Activated T-cell treated with anti-CD3 and anti-CD28 coated beads, Interleukin-2, amount 50 U/mL, for 48 hours (primary cell): ENCODE measurements at regions not wholly inside any gene's neighbourhood (a gene's known extent, or its start where the extent isn't known, plus 50 kb on each side); places are given as distances from the start of the nearest gene placed in this dataset.

Experiments used
- DNase-seq, 2 experiments: peaks; one replicate each; pipeline ENCODE4 v3.0.0-alpha.2; 2020

DNA sequence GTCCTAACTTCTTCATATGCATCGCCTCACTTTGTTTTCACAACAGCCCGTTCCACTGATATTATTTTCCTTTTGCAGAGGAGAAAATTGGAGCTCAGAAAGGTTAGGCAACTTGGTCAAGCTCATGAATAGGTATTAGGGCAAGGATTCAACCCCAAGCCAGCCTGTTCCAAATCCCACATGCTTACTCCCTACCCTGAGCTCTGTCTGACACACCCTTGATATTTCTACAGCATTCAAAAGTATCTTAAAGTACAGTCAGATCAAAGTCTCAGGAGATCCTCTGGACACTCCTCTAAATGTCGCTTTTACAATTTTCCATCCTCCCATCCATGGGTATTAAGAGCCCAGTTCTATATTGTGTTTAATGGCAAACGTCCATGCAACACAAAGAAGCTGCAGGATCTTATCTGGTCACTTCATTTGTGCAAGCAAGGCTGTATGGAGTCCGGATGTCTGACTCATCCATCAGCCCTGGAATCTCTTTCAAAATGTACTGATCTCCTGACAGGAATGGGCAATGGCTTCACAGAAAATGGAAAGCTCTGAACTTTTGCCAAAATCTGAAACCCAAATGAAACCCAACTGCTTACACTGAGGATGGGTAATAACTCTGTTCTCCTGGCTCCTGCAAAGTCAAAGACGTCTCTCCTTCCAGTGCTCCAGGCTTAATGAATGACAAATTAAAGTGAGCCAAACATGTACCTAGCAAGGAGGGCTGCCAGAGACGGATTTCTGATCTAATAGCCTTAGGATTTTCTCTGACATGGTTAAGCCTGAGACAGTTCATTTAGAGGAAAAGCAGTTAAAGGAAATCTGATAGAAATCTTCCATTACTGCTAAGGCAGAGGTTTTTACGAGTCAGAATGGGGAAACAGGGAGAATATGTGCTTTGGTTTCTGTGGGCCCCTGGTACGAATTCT, 230.9 kb upstream of the RORA start:
- DNase-seq = no peak

DNA sequence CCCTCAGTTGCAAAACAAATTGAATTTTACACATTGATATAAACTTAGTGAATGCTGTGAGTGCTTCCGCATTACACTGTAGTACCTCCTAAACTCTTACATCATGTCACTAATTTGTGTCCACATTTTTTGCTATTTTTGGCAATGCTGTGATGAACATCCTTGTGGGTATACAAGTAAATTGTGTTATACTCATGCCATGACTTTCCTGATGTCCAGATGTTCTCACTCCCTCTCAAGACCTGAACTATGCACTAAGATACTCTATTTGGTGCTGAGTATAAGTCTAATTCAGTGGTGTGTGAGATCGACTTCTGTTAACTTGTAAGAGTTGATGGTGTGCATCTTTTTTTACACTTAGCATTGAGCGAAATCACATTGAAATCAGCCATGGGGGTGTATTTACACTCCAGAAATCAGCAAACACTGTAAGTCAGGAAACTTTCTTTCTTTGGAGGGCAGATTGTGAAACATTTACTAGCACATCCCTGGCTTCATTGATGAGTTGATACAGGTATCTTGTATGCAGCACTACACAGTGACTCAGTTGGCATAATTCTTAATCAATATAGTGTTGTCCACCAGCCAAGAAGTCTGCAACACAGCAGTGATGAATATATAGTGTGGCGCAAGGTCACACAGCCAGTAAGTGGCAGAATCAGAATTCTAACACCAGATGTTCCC, 228.1 kb upstream of the RORA start:
- no peak for DNase-seq

DNA sequence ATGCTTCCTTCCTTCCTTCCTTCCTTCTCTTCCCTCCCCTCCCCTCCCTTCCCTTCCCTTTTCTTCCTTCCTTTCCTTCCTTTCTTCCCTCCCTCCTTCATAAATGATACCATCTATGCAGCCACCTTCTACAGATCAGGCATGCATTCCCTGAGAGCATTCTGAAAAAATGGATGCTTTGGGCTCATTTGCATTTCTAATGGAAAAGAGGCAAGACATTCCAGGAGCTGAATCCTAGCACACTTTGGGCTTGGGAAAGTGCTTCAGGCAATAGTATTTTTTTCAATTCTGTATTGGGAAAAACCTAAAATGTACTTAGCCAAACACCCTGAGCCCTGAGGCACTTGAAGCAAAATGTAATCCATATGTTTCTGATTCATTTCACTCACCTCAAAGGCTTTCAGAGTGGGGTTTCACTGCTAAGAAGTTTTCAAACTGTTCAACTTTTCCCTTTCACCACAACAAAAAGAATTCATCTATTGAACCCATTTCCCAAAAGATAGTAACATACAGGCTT, 220.1 kb upstream of the RORA start:
- no peak for DNase-seq

DNA sequence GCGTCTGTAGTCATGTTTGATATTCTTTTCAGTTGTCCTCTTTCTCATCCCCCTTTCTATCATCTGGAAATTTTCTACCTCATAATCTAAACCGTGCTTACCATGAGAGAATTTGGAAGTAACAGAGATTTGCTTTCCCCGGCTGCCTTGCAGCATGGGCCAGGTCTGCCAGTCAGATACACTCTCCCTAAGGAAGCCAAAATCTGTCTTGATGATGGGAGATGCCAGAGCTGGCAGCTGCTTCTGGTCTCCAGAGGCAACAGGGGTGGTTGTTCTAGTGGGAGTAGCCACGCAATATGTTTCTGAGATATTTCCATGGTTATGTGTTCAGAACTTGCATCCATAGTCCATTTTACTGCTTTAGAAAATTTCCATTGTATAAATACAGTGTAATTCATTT, 218.9 kb upstream of the RORA start:
- DNase-seq = no peak

DNA sequence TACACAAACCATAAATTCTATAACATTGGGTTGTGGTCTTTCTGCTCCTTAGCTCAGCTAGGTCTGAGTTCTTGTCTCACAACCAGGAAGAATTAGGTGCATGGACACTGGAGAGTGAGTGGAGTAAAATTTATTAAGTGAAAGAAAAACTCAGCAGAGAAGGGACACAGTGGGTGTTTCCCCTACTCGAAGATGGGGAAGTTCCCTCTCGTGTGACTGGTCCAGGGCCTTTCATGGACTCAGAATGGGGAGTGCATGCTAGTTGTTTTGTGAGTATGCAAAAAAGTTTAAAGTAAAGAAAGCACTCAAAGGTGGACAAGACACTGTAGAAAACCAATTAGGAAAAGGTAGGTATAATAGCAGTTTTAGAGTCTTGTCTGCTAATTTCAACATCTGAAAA, 215.5 kb upstream of the RORA start:
- DNase-seq = no peak

DNA sequence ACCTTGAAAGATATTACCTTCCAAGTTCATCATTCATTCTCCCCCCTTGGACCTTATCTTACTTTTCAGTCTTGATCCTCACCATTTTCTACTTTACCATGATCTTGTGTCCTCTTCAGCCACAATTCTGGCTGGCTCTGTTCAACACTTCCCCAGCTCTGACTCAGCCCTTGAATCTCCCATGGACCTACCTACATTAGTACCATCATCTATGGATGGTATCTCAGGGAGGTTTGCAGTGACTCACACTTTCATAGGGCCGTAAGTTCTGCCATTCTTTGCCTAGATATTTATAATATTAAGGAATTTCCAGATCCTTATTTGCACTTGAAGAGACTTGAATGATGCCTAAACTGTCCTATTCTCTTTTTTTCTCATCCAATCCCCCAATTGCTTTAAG, 213.7 kb upstream of the RORA start:
- DNase-seq = no peak

DNA sequence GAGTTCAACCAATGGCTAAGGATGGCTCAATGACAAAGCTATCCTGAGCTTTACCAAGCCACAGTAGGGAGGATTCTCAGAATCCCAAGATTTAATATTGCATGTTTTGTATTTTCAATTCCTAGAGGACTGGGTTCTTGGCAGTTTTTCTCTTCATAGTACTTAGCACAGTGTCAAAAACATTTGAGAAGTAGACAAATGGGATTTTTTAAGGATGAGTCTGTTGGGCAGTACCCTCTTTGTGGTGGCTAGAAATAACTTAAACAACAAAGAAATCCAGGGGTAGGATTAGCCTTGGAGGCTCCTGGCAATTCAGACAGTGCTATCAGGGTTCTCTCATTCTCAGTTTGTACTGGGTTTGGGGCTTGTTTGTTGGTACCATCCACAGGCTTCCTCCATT, 212.8 kb upstream of the RORA start:
- no peak for DNase-seq

DNA sequence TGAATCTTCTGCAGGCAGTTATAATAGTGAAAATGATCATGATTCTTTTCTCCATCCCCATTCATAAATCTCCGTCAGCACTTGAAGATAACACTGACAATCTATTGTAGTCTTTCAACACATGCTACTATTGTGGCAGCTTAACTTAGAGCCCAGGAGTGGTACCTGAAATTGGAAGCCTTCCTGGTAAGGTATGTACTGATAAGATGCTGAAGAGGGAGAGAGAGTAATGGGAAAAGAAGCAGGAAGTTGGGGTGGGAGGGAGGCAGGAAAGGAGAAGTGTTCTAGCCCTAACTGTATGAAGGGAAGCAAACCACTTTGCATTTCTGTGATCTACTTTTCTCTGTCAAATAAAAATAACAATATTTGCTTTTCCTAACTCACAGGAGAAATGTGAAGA, 197.4 kb upstream of the RORA start:
- DNase-seq = no peak

DNA sequence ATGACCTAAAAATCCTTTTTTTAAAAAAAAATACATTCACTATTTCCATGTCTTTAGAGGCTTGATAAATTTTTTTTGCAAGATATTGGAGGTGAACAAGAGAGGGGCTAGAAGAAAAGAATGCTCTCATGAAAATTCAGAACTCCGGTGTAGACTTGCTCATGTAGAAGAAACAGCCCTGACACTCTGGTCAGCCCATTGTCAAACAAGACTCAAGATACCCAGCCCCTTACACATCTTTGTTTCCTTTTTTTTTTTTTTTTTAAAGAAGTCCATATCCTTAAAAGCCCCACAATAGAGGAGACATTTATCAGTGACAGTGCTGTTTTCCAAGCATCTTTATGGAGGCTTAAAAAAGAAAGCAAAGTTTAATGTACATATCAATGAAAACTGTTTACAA, 196.8 kb upstream of the RORA start:
- DNase-seq = no peak

DNA sequence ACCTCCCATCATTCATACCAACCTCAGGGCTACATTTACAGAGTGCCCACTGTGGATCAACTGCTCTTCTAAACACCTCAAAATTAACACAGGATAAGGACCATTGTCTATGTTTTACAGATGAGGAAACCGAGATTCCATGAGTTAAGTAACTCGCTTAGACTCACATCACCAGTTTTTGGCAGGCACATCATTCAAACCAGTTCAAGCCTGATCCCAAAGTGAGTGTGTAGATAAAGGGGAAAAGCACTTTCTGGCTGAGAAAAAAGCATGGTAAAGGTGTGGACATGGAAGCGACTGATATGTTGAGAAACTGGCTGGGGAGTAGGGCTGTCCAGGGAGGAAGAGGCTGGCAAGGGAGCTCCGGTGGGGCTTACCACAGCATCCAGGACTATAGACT, 193.7 kb upstream of the RORA start:
- DNase-seq = no peak

DNA sequence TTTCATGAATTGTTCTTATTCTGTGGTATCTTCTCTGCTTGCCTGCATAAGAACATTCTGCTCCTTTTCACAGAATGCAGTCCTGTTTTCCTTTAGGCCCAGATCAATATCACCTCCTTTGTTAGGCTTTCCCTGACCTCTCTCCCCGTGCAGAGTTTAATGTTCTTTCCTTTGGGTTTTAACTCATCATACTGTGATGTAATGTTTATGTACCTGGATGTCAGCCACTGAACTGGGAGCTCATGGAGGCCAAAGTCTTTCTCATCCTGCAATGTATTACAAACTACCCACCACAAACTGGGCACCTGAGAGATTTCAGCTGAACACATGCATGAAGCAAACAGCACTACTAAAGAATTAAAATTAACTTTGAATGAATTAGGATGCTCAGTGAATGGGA, 192.8 kb upstream of the RORA start:
- no peak for DNase-seq

DNA sequence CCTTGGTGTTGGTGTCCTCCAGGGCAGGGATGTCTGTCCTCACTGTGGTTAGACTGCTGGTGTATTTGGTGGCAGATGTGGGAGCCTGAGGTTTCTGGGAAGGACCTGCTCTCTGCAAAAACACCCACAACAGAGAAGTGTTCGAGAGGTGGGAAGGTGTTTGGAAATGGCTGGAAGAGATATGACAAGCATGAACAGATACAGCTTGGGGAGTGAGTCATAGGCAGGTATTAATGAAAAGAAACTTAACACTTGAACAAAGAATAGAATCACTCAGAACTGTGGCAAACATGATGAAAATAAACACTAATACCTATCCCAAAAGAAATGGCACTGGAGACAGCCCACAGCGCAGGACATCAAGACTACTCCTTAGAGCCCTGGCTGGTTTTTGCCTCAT, 192.4 kb upstream of the RORA start:
- DNase-seq = no peak

DNA sequence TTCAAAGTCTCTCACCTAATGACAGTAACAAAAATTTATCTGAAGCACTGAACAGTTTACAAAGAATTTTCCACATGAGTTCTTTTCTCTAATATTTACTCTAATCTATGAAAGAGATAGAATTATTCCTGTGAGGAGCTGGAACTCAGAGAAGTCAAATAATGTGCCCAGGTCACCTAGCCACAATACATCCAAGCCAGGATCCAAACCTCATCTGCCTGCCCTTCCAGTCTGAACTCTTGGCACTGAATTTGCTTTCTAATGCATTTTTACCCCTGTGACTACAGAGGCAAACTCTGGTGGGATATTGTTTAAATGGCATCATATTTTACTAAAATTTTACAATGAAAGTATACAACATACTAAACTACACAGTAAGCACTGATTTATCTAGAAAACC, 191.4 kb upstream of the RORA start:
- DNase-seq = no peak

DNA sequence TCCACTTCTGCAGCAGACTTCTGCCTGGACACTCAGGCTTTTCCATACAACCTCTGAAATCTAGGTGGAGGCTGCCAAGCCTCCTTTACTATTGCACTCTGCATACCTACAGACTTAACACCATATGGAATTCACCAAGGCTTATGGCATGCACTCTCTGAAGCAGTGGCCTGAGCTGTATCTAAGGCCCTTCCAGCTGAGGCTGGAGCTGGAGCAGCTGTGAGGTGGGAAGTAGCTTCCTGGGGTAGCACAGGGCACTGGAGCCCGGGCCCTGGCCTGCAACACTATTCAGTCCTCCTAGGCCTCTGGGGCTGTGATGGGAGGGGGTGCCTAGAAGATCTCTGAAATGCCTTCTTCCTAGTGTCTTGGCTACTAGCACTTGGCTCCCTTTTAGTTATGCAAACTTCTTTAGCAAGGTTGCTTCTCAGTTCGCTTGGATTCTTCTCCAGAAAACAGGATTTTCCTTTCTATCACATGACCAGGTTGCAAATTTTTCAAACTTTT, 186.6 kb upstream of the RORA start:
- no peak for DNase-seq

DNA sequence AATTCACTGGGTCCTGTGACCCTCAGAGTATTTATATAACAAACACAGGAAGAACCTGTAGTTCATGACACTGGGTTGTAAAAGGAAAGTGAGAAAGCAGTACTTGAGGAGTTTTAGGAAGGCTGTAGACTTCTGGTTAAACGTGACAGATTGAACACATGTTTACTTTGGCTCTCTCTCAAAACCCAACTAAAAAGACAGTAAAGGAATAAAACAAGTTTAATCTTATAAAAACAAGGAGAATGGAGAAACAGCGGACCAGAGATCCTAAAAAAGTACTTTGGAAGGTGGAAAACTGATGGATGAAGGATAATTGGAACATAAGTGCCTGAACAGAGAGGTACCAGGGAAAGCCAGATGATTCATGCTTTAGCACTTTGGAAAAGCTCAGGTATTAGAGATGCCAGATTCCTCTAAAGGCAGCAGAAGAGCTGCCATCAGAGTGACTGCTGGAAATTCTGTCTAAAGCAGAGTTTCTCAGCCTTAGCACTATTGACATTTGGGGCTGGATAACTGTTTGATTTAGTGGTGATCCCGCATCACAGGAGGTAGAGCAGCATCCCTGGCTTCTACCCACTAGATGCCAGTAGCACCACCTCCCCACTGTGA, 182.9 kb upstream of the RORA start:
- DNase-seq = no peak

DNA sequence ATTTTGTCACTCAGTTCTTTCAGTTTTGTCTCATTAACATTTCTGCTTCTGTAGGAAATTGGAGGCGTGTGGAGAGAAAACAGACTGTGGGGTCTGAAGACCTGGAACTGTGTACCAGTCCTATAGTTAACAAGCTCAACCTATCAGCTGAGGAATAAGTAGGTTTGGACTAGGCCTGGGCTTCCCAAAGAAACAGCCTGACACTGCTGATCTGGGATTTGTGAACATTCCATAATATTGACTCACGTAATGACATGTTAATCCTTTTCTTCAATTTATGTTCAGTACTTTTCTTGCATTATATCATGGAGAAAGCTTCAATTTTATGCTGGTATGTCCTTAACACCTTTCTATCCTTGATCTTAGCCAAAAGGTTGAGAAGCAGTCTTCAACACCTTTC, 181.6 kb upstream of the RORA start:
- no peak for DNase-seq

DNA sequence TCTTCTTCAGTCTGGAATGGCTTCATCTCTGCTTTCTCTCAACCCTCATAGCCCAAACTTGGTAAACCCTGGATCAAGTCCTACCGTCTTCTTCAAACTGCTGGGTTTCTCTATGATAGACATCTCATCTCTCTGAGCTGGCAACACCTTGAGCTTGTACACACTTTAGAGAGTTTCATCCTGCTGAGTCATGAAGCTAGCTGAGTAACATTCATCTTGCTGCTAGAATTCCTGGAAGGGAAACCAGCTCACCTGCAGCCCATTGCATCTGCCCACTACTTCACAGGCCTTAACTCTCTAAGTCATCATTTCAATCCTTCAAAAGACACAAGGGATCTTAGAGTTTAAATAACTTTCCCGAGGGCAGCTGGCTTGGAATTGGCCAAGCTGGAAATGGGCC, 175.5 kb upstream of the RORA start:
- no peak for DNase-seq

DNA sequence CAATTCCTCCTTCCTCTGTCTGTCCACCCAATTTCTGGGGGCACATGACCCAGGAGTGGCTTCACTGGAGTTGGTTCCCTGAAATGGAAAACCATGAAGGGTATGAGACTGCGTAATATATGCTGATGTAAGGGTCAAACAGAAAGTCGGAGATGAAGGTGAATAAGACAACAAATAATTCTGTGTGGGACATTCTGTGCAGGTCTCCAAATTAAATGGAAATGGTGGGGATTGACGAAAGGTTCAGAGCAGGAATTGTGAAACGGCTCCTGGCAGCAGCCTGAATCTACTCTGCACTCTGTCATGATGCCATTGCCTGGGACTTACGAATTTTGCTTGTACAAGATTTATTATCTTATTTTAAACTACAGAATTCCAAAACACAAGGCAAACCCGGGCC, 174.8 kb upstream of the RORA start:
- no peak for DNase-seq

DNA sequence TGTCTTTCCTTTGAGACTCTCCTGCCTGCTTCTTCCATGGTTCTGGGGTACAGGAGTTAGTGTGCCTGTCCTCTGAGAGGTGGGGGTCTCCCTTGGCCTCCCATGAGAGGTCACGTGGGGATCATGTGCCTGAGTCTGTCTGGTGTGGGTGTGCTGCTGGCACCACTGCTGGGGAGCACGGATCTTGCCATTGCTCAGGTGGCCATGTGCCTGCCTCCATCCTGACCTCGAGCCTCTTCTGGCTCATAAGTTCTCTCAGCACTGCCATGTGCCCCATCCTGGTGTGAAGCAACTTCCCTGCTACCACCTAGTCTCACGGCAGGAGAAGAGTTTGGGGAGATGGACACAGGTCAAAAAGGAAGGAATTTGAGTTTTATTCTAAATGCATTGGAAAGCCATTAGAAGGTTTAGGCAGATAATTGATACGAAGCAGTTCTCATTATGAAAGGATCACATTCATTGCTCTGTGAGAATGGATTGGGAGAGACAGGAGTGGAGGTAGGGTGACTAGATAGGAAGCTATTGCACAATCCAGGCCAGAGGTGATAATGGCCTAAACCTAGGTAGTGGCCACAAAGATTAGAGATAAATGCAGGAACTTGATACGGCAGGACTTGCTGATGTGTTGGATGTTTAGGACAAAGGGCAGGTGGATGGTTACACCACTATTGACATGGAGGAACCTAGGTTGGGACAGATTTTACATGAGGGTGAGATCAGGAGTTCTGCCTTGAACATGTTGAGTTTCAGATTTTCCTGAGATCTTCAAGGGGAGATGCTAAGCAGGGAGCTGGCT, 173.0 kb upstream of the RORA start:
- no peak for DNase-seq

DNA sequence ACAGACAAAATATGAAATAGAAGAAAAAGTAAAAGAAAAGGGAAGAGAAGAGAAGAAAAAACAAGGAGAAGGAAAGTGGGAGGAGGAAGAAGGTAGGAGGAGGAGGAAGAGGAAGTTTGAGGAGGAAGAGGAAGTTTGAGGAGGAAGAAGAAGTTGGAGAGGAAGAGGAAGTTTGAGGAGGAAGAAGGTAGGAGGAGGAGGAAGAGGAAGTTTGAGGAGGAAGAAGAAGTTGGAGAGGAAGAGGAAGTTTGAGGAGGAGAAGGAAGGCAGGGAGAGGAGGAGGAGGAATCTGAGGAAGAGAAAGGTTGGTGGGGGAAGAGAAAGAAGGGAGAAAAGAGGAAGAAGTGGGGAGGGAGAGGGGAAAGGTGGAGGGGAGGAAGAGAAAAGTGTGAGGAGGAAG, 169.2 kb upstream of the RORA start:
- DNase-seq = no peak

DNA sequence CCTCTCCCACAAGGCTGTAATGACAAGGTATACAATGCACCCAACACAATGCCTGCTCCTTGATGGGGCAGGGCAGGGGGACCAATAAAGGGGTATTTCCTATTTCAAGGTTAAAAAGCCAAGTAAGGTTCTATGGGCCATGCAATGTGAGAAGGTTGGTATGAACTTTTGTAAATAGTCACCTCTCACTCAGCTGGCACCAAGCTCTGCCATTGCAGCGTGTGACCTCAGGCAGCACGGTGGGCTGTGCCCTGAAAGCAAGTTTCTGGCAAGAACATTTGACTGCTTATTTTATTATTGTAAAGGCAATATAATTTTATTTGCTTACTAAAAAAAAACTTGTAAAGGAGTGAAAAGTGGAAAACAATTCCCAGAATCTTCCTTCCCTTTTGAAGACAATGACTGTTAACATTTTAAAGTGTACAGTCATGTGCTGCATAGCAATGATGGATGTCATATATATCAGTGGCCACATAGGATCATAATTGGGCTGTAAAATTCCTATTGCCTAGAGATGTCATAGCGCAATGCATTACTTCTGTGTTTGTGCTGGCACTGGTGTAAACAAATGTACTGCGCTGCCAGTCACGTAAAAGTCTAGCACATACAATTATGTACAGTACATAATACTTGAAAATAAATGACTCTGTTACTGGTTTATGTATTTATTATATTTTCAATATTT, 167.3 kb upstream of the RORA start:
- no peak for DNase-seq

DNA sequence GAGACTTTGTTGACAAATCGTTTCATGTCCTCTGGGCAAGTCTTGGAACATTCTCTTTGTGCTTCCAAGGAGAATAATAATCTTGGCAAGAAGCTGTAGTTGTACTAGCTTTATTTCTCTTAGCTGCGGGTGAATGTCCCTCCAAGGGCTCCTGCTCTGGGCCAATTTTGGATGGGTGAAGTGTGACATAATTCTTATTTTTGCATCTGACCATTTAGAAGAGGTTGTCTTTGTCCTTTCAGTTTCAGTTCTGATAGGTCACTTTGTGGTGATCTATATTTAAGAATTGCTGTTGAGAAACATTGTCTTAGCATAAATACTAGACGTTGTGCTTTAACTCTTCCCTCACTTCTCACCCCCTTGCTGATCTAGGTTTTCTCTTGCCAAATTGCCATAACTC, 164.8 kb upstream of the RORA start:
- no peak for DNase-seq
